ENCODE measurements at regions not wholly inside any gene's neighbourhood (a gene's known extent, or its start where the extent isn't known, plus 50 kb on each side); places are given as distances from the start of the nearest gene placed in this dataset.

GRCh38 chr4:134126955-134127354 is 74.6 kb downstream of the PABPC4L start:
- Histone ChIP-seq H3K27me3 (ENCODE audit: control insufficient read depth, insufficient read depth, low read length) (no peaks in the 10 kb centered on the region), H3K4me2 (ENCODE audit: low read length) (no peak overlapping the region), H3K9me3 (ENCODE audit: control insufficient read depth, low read length) (no peaks in the 10 kb centered on the region), H3K79me2 (no peaks in the 10 kb centered on the region), H2AFZ (no peak overlapping the region), H3K27ac (no peak overlapping the region), H3K36me3 (ENCODE audit: control insufficient read depth, insufficient read depth, low read length) (no peaks in the 10 kb centered on the region), H3K4me1 (no peaks in the 10 kb centered on the region), H3K9ac (no peak overlapping the region), H3K4me3 (ENCODE audit: low read depth, low read length) (no peak overlapping the region)
- TF ChIP-seq CTCF (IDR thresholded peaks at IDR 0.05): no peak

- Histone ChIP-seq H2AFZ (no peak overlapping the region), H3K9me3 (ENCODE audit: control insufficient read depth, low read length) (no peaks in the 10 kb centered on the region), H3K4me2 (ENCODE audit: low read length) (no peak overlapping the region), H3K9ac (no peak overlapping the region), H3K27ac (no peak overlapping the region), H3K36me3 (ENCODE audit: control insufficient read depth, insufficient read depth, low read length) (no peaks in the 10 kb centered on the region), H3K27me3 (ENCODE audit: control insufficient read depth, insufficient read depth, low read length) (no peaks in the 10 kb centered on the region), H3K79me2 (no peaks in the 10 kb centered on the region), H3K4me3 (ENCODE audit: low read depth, low read length) (no peak overlapping the region), H3K4me1 (no peaks in the 10 kb centered on the region)
- TF ChIP-seq CTCF (IDR thresholded peaks at IDR 0.05): no peak
Observed at GRCh38 chr4:134126000-134126560, 75.5 kb downstream of the PABPC4L start.

- Histone ChIP-seq H3K4me1 (no peaks in the 10 kb centered on the region), H3K79me2 (no peaks in the 10 kb centered on the region), H3K27ac (no peak overlapping the region), H3K36me3 (ENCODE audit: control insufficient read depth, insufficient read depth, low read length) (no peaks in the 10 kb centered on the region), H3K4me3 (ENCODE audit: low read depth, low read length) (no peak overlapping the region), H3K9ac (no peak overlapping the region), H3K4me2 (ENCODE audit: low read length) (no peak overlapping the region), H2AFZ (no peak overlapping the region), H3K9me3 (ENCODE audit: control insufficient read depth, low read length) (no peaks in the 10 kb centered on the region), H3K27me3 (ENCODE audit: control insufficient read depth, insufficient read depth, low read length) (no peaks in the 10 kb centered on the region)
- no peak for TF ChIP-seq CTCF (IDR thresholded peaks at IDR 0.05)
Observed at GRCh38 chr4:134122903-134123302, 78.7 kb downstream of the PABPC4L start.

- H2AFZ ChIP-seq: no peak overlapping the region
- no peaks in the 10 kb centered on the region for H3K9me3 ChIP-seq (ENCODE audit: control insufficient read depth, low read length)
- no peaks in the 10 kb centered on the region for H3K36me3 ChIP-seq (ENCODE audit: control insufficient read depth, insufficient read depth, low read length)
- H3K79me2 ChIP-seq: no peaks in the 10 kb centered on the region
- H3K27ac ChIP-seq: no peak overlapping the region
- no peak overlapping the region for H3K9ac ChIP-seq
- no peaks in the 10 kb centered on the region for H3K27me3 ChIP-seq (ENCODE audit: control insufficient read depth, insufficient read depth, low read length)
- H3K4me3 ChIP-seq (ENCODE audit: low read depth, low read length): no peak overlapping the region
- no peak for TF ChIP-seq CTCF (IDR thresholded peaks at IDR 0.05)
- H3K4me1 ChIP-seq: no peaks in the 10 kb centered on the region
- H3K4me2 ChIP-seq (ENCODE audit: low read length): no peak overlapping the region
Observed at GRCh38 chr4:134117392-134118183, 84.0 kb downstream of the PABPC4L start.

- Histone ChIP-seq H3K4me3 (ENCODE audit: low read depth, low read length) (no peak overlapping the region), H3K4me1 (no peaks in the 10 kb centered on the region), H3K27me3 (ENCODE audit: control insufficient read depth, insufficient read depth, low read length) (no peaks in the 10 kb centered on the region), H2AFZ (no peak overlapping the region), H3K79me2 (no peaks in the 10 kb centered on the region), H3K9me3 (ENCODE audit: control insufficient read depth, low read length) (no peaks in the 10 kb centered on the region), H3K9ac (no peak overlapping the region), H3K36me3 (ENCODE audit: control insufficient read depth, insufficient read depth, low read length) (no peaks in the 10 kb centered on the region), H3K27ac (no peak overlapping the region), H3K4me2 (ENCODE audit: low read length) (no peak overlapping the region)
- no peak for TF ChIP-seq CTCF (IDR thresholded peaks at IDR 0.05)
Observed at GRCh38 chr4:134089885-134090284, 111.7 kb downstream of the PABPC4L start.
